ENCODE measurements at regions not wholly inside any gene's neighbourhood (a gene's known extent, or its start where the extent isn't known, plus 50 kb on each side); places are given as distances from the start of the nearest gene placed in this dataset.

DNA sequence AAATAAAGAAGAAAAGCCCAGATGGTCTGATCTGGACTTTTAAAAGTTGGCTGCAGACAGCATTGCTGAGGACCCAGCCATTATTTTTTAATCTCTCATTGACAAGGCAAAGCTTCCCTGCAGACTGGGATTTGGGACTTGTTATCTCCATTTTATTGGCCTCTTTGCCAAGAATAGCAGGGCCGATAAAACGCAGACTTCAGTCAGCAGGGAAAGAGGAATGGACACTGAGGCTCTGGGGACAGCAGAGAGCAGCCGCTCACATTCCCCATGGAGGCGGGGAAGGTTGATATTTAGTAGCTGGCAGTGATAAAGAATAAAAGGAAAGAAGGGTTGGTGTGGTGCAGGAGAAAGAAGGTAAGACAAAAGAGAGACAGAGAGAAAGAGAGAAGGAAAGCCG lies 350.1 kb upstream of the PIK3C3 start:
- Histone ChIP-seq H3K27ac (ENCODE audit: low read depth, low read length) (no peak overlapping the region), H2AK5ac (ENCODE audit: low read depth, low read length) (no peak overlapping the region), H3K4me1 (replicated peaks in 1 of 4; ENCODE audit: control insufficient read depth in 3 of 4, insufficient read depth in 4 of 4, low read length in 3 of 4) (peaks cover 0 to 9% (median 0%) of the 10 kb centered on the region in 4 experiments; a peak in 2 of 7 replicates), H2AFZ (ENCODE audit: low read length) (no peak overlapping the region), H3K36me3 (ENCODE audit: control insufficient read depth in 2 of 4, insufficient read depth in 4 of 4, low read length in 3 of 4) (no peaks in the 10 kb centered on the region), H3K23me2 (ENCODE audit: low read depth, low read length) (no peaks in the 10 kb centered on the region), H4K5ac (ENCODE audit: insufficient read length, low read depth, low read length) (no peak overlapping the region), H4K91ac (replicated peaks; ENCODE audit: insufficient read length, low read length) (no peak overlapping the region), H3K79me1 (ENCODE audit: low read depth, low read length) (no peaks in the 10 kb centered on the region), H3K79me2 (ENCODE audit: control insufficient read depth in 1 of 2, insufficient read depth in 2 of 2, low read length in 2 of 2) (no peaks in the 10 kb centered on the region), H2BK20ac (ENCODE audit: low read length) (no peak overlapping the region), H3K23ac (ENCODE audit: insufficient read length) (no peak overlapping the region), H3K4ac (replicated peaks; ENCODE audit: insufficient read length, low read depth, low read length) (no peak overlapping the region), H3K56ac (replicated peaks; ENCODE audit: insufficient read length, low read depth, low read length) (no peak overlapping the region), H4K20me1 (replicated peaks in 1 of 2; ENCODE audit: control insufficient read depth in 1 of 2, insufficient read depth in 2 of 2, low read length in 2 of 2) (no peaks in the 10 kb centered on the region), H3K9me3 (ENCODE audit: insufficient read depth in 2 of 2, low read depth in 1 of 2, low read length in 1 of 2) (no peaks in the 10 kb centered on the region), H2BK120ac (replicated peaks; ENCODE audit: low read depth, low read length) (no peak overlapping the region), H2BK5ac (ENCODE audit: low read depth, low read length) (no peak overlapping the region), H2BK12ac (ENCODE audit: low read depth, low read length) (no peak overlapping the region), H3K9ac (replicated peaks in 1 of 4; ENCODE audit: extremely low read depth in 1 of 4, low read depth in 3 of 4, low read length in 3 of 4) (no peak overlapping the region), H3K4me2 (ENCODE audit: insufficient read depth in 1 of 2, low read depth in 2 of 2, low read length in 2 of 2) (no peak overlapping the region), H3K14ac (ENCODE audit: insufficient read length) (no peak overlapping the region), H3K18ac (ENCODE audit: extremely low read depth, low read length) (no peak overlapping the region; the same call in 1 of the 2 replicates), H2BK15ac (ENCODE audit: low read length) (no peak overlapping the region), H3K4me3 (ENCODE audit: extremely low read depth in 1 of 4, insufficient read depth in 2 of 4, low read depth in 3 of 4, low read length in 4 of 4) (no peak overlapping the region), H4K8ac (ENCODE audit: extremely low read depth, insufficient read depth, low read length) (no peak overlapping the region), H3K27me3 (replicated peaks in 1 of 4; ENCODE audit: control insufficient read depth in 3 of 4, extremely low read depth in 1 of 4, insufficient read depth in 3 of 4, low read length in 3 of 4) (no peaks in the 10 kb centered on the region)
- CTCF ChIA-PET (ENCODE audit: partially characterized antibody), result interaction anchor here (1.2 kb wide), 2 partner anchors 10 to 119 kb away, joined by 3 read pairs; no protein-coding TSS in a partner anchor
- no peak for TF ChIP-seq CBX8 (IDR thresholded peaks at IDR 0.05; ENCODE audit: borderline replicate concordance, low read depth, low read length)
- TF ChIP-seq BACH1 (IDR thresholded peaks at IDR 0.05; ENCODE audit: low read length), result no peak
- no peak for TF ChIP-seq BCL11A (IDR thresholded peaks at IDR 0.05; ENCODE audit: low read depth in 2 of 2, low read length in 2 of 2)
- no peak for TF ChIP-seq BRCA1 (IDR thresholded peaks at IDR 0.05; ENCODE audit: low read depth, low read length)
- FAIRE-seq (no peak), DNase-seq (ENCODE audit: low read depth in 1 of 2, low spot score in 2 of 2) (no peak)
- POLR2A ChIA-PET (ENCODE audit: partially characterized antibody), result no interaction called here
- WGBS, 2 experiments (ENCODE audit: extremely low coverage in 1 of 2, insufficient coverage in 1 of 2, insufficient read length in 1 of 2, insufficient replicate concordance in 2 of 2, low coverage in 1 of 2, low lambda C conversion rate in 2 of 2, missing lambda C conversion rate in 1 of 2), result 83% methylated on average over 5 of the region's 5 CpGs; no CpG with 5 or more reads in 1 of the 2 experiments

Measured in H1 (cell line).